Renal pelvis (tissue), 1 donor: ENCODE measurements at regions not wholly inside any gene's neighbourhood (a gene's known extent, or its start where the extent isn't known, plus 50 kb on each side); places are given as distances from the start of the nearest gene placed in this dataset.

Source experiments
- DNase-seq: peaks from one replicate; pipeline ENCODE4 v3.0.0-alpha.2; 2013

- peak; percentile 37 for DNase-seq
Observed at GRCh38 chr3:176430244-176431037, 766.8 kb downstream of the TBL1XR1 start.

GRCh38 chr3:176428552-176428951 lies 768.7 kb downstream of the TBL1XR1 start:
- no peak for DNase-seq

GRCh38 chr3:176426371-176426770 lies 770.9 kb downstream of the TBL1XR1 start:
- DNase-seq = no peak

GRCh38 chr3:176416870-176417269 lies 780.4 kb downstream of the TBL1XR1 start:
- DNase-seq = no peak

- DNase-seq = no peak
Observed at GRCh38 chr3:176415661-176416295, 781.5 kb downstream of the TBL1XR1 start.

- no peak for DNase-seq
Observed at GRCh38 chr3:176412771-176413170, 784.5 kb downstream of the TBL1XR1 start.

- no peak for DNase-seq
Observed at GRCh38 chr3:176403531-176403930, 793.8 kb downstream of the TBL1XR1 start.

GRCh38 chr3:176401211-176401610 lies 796.1 kb downstream of the TBL1XR1 start:
- DNase-seq = no peak

- DNase-seq = no peak
Observed at GRCh38 chr3:176399193-176399592, 798.1 kb downstream of the TBL1XR1 start.

- no peak for DNase-seq
Observed at GRCh38 chr3:176395240-176395639, 802.0 kb downstream of the TBL1XR1 start.

GRCh38 chr3:176378789-176379188 lies 818.5 kb downstream of the TBL1XR1 start:
- no peak for DNase-seq

- no peak for DNase-seq
Observed at GRCh38 chr3:176376531-176376930, 820.8 kb downstream of the TBL1XR1 start.

- no peak for DNase-seq
Observed at GRCh38 chr3:176375519-176375918, 821.8 kb downstream of the TBL1XR1 start.

GRCh38 chr3:176362191-176362731 lies 835.0 kb downstream of the TBL1XR1 start:
- DNase-seq = no peak

GRCh38 chr3:176359211-176359610 lies 838.1 kb downstream of the TBL1XR1 start:
- no peak for DNase-seq

GRCh38 chr3:176357891-176358290 lies 839.4 kb downstream of the TBL1XR1 start:
- DNase-seq = no peak

GRCh38 chr3:176354843-176355242 lies 842.4 kb downstream of the TBL1XR1 start:
- no peak for DNase-seq

GRCh38 chr3:176352716-176353334 lies 844.5 kb downstream of the TBL1XR1 start:
- no peak for DNase-seq

- DNase-seq = no peak
Observed at GRCh38 chr3:176351408-176351807, 845.9 kb downstream of the TBL1XR1 start.

- no peak for DNase-seq
Observed at GRCh38 chr3:176349706-176350105, 847.6 kb downstream of the TBL1XR1 start.

- DNase-seq = no peak
Observed at GRCh38 chr3:176347424-176348146, 849.7 kb downstream of the TBL1XR1 start.

GRCh38 chr3:176341963-176342362 lies 855.3 kb downstream of the TBL1XR1 start:
- no peak for DNase-seq
